H1 (cell line): ENCODE measurements at regions not wholly inside any gene's neighbourhood (a gene's known extent, or its start where the extent isn't known, plus 50 kb on each side); places are given as distances from the start of the nearest gene placed in this dataset.

Experiments used
- CTCF ChIA-PET: fragments of 300-600 bp; sonication (Branson Sonifier 250); formaldehyde crosslinking; loops from one replicate; lab custom pipeline; 2021; ENCODE audit not compliant: partially characterized antibody; lab: Charles Lee
- POLR2A ChIA-PET: fragments of 300-600 bp; sonication (Branson Sonifier 250); formaldehyde crosslinking; loops from one replicate; lab custom pipeline; 2021; ENCODE audit warnings: inconsistent platforms; ENCODE audit not compliant: partially characterized antibody; lab: Charles Lee
- DNase-seq, 2 experiments: peaks; one replicate each; pipeline versions ENCODE4 v3.0.0 to v3.0.0-alpha.2; 2010 to 2022; ENCODE audit warnings: low spot score in 2 of 2, low read depth in 1 of 2, mixed read lengths in 1 of 2
- FAIRE-seq: peaks from 2 replicates; lab custom pipeline; 2011; peaks lifted over from hg19 to GRCh38; lab: Jason Lieb, UNC
- H2AFZ ChIP-seq: 2 replicates; pipeline ENCODE4 v1.8.1; 2012; ENCODE audit warnings: low read length, inconsistent platforms
- H2AK5ac ChIP-seq: 2 replicates; pipeline ENCODE4 v1.6.1; 2013; ENCODE audit warnings: low read depth, low read length
- H2BK120ac ChIP-seq: replicated peaks from 2 replicates; pipeline ENCODE3; 2013; ENCODE audit warnings: low read depth, low read length, inconsistent platforms
- H2BK12ac ChIP-seq: 2 replicates; pipeline ENCODE4 v1.6.1; 2013; ENCODE audit warnings: low read depth, low read length
- H2BK15ac ChIP-seq: 2 replicates; pipeline ENCODE4 v1.6.1; 2013; ENCODE audit warnings: low read length
- H2BK20ac ChIP-seq: 2 replicates; pipeline ENCODE4 v1.6.1; 2013; ENCODE audit warnings: low read length
- H2BK5ac ChIP-seq: 2 replicates; pipeline ENCODE4 v1.6.1; 2013; ENCODE audit warnings: low read depth, low read length
- H3K14ac ChIP-seq: 2 replicates; pipeline ENCODE4 v1.6.1; 2013; ENCODE audit warnings: inconsistent platforms; ENCODE audit not compliant: insufficient read length
- H3K18ac ChIP-seq: 2 replicates; pipeline ENCODE4 v1.6.1; 2013; ENCODE audit warnings: low read length; ENCODE audit errors: extremely low read depth
- H3K23ac ChIP-seq: 2 replicates; pipeline ENCODE4 v1.6.1; 2013; ENCODE audit warnings: inconsistent platforms; ENCODE audit not compliant: insufficient read length
- H3K23me2 ChIP-seq: 2 replicates; pipeline ENCODE4 v1.6.1; 2013; ENCODE audit warnings: low read depth, low read length
- H3K27ac ChIP-seq: 2 replicates; pipeline ENCODE4 v1.6.1; 2011; ENCODE audit warnings: low read depth, low read length, inconsistent platforms
- H3K27me3 ChIP-seq, 4 experiments: replicated peaks in 1 of 4; 1 replicate in 1 of 4; 2 replicates in 3 of 4; pipeline versions ENCODE4 v1.6.1 to v1.8.1; 2011 to 2013; ENCODE audit warnings: low read length in 3 of 4, mild to moderate bottlenecking in 3 of 4, inconsistent platforms in 2 of 4, mixed read lengths in 2 of 4, moderate library complexity in 1 of 4; ENCODE audit not compliant: control insufficient read depth in 3 of 4, insufficient read depth in 3 of 4; ENCODE audit errors: extremely low read depth in 1 of 4
- H3K36me3 ChIP-seq, 4 experiments: 2 replicates each; pipeline versions ENCODE4 v1.6.1 to v1.8.1; 2011 to 2013; ENCODE audit warnings: mild to moderate bottlenecking in 4 of 4, low read length in 3 of 4, moderate library complexity in 2 of 4, control low read depth in 1 of 4, inconsistent platforms in 1 of 4; ENCODE audit not compliant: insufficient read depth in 4 of 4, control insufficient read depth in 2 of 4
- H3K4ac ChIP-seq: replicated peaks from 2 replicates; pipeline ENCODE3; 2013; ENCODE audit warnings: low read length, low read depth, mixed read lengths, inconsistent platforms; ENCODE audit not compliant: insufficient read length
- H3K4me1 ChIP-seq, 4 experiments: replicated peaks in 1 of 4; 1 replicate in 1 of 4; 2 replicates in 3 of 4; pipeline versions ENCODE4 v1.6.1 to v1.8.1; 2011 to 2013; ENCODE audit warnings: low read length in 3 of 4, inconsistent platforms in 2 of 4, mixed read lengths in 1 of 4; ENCODE audit not compliant: insufficient read depth in 4 of 4, control insufficient read depth in 3 of 4
- H3K4me2 ChIP-seq, 2 experiments: 2 replicates each; pipeline versions ENCODE4 v1.6.1 to v1.8.1; 2011 to 2013; ENCODE audit warnings: low read depth in 2 of 2, low read length in 2 of 2, control low read depth in 1 of 2, inconsistent platforms in 1 of 2, mild to moderate bottlenecking in 1 of 2; ENCODE audit not compliant: insufficient read depth in 1 of 2
- H3K4me3 ChIP-seq, 4 experiments: fragments of 200-600, 300-600 bp in 1 of 4; sonication (generic), shearing (Covaris generic), sonication (Bioruptor Twin) in 1 of 4; 2 replicates each; pipeline versions ENCODE4 v1.5.1 to v1.8.1; 2011 to 2016; ENCODE audit warnings: low read length in 4 of 4, low read depth in 3 of 4, control low read depth in 2 of 4, inconsistent platforms in 2 of 4, mild to moderate bottlenecking in 2 of 4, mixed read lengths in 1 of 4, moderate library complexity in 1 of 4; ENCODE audit not compliant: insufficient read depth in 2 of 4; ENCODE audit errors: extremely low read depth in 1 of 4
- H3K56ac ChIP-seq: replicated peaks from 2 replicates; pipeline ENCODE3; 2013; ENCODE audit warnings: low read depth, mild to moderate bottlenecking, mixed read lengths, low read length, inconsistent platforms; ENCODE audit not compliant: insufficient read length
- H3K79me1 ChIP-seq: 2 replicates; pipeline ENCODE4 v1.6.1; 2013; ENCODE audit warnings: low read depth, low read length, control low read depth
- H3K79me2 ChIP-seq, 2 experiments: 2 replicates each; pipeline versions ENCODE4 v1.6.1 to v1.8.1; 2012 to 2013; ENCODE audit warnings: low read length in 2 of 2, mild to moderate bottlenecking in 2 of 2, inconsistent platforms in 1 of 2; ENCODE audit not compliant: insufficient read depth in 2 of 2, control insufficient read depth in 1 of 2
- H3K9ac ChIP-seq, 4 experiments: replicated peaks in 1 of 4; 1 replicate in 1 of 4; 2 replicates in 3 of 4; pipeline versions ENCODE4 v1.6.1 to v1.8.1; 2011 to 2013; ENCODE audit warnings: low read depth in 3 of 4, low read length in 3 of 4, control low read depth in 2 of 4, mild to moderate bottlenecking in 2 of 4, moderate library complexity in 2 of 4, inconsistent platforms in 1 of 4; ENCODE audit errors: extremely low read depth in 1 of 4
- H3K9me3 ChIP-seq, 2 experiments: 2 replicates each; pipeline versions ENCODE4 v1.6.1 to v1.8.1; 2012 to 2013; ENCODE audit warnings: mild to moderate bottlenecking in 2 of 2, moderate library complexity in 2 of 2, control low read depth in 1 of 2, inconsistent platforms in 1 of 2, low read depth in 1 of 2, low read length in 1 of 2, mixed read lengths in 1 of 2; ENCODE audit not compliant: insufficient read depth in 2 of 2
- H4K20me1 ChIP-seq, 2 experiments: replicated peaks in 1 of 2; 2 replicates each; pipeline versions ENCODE3 to v1.8.1; 2011 to 2013; ENCODE audit warnings: inconsistent platforms in 2 of 2, low read length in 2 of 2, mild to moderate bottlenecking in 1 of 2; ENCODE audit not compliant: insufficient read depth in 2 of 2, control insufficient read depth in 1 of 2
- H4K5ac ChIP-seq: 2 replicates; pipeline ENCODE4 v1.6.1; 2013; ENCODE audit warnings: low read length, low read depth, mixed read lengths, inconsistent platforms; ENCODE audit not compliant: insufficient read length
- H4K8ac ChIP-seq: 2 replicates; pipeline ENCODE4 v1.8.0; 2013; ENCODE audit warnings: mild to moderate bottlenecking, moderate library complexity, low read length, inconsistent platforms; ENCODE audit not compliant: insufficient read depth; ENCODE audit errors: extremely low read depth
- H4K91ac ChIP-seq: replicated peaks from 2 replicates; pipeline ENCODE3; 2013; ENCODE audit warnings: low read length, mixed read lengths, inconsistent platforms; ENCODE audit not compliant: insufficient read length
- EGR1 ChIP-seq: IDR thresholded peaks from 2 replicates; pipeline ENCODE4 v1.6.1; 2011; ENCODE audit warnings: low read depth, low read length, borderline replicate concordance
- POLR2A ChIP-seq, 2 experiments: IDR thresholded peaks; 1 replicate in 1 of 2; 2 replicates in 1 of 2; pipeline ENCODE4 v1.6.1; 2011; ENCODE audit warnings: low read depth in 2 of 2, low read length in 2 of 2, mild to moderate bottlenecking in 2 of 2; ENCODE audit errors: control extremely low read depth in 1 of 2
- WGBS, 2 experiments: shearing (Covaris generic) in 1 of 2; methylation state at CpG; one replicate each; pipeline versions ENCODE4 v1.1.6 to v1.1.7; 2013 to 2015; ENCODE audit warnings: low lambda C conversion rate in 2 of 2, mixed read lengths in 2 of 2, inconsistent platforms in 1 of 2, low coverage in 1 of 2, missing lambda C conversion rate in 1 of 2; ENCODE audit not compliant: insufficient replicate concordance in 2 of 2, insufficient coverage in 1 of 2, insufficient read length in 1 of 2; ENCODE audit errors: extremely low coverage in 1 of 2, missing lambda C conversion rate in 1 of 2; 5-methylcytosine and 5-hydroxymethylcytosine counted together

DNA sequence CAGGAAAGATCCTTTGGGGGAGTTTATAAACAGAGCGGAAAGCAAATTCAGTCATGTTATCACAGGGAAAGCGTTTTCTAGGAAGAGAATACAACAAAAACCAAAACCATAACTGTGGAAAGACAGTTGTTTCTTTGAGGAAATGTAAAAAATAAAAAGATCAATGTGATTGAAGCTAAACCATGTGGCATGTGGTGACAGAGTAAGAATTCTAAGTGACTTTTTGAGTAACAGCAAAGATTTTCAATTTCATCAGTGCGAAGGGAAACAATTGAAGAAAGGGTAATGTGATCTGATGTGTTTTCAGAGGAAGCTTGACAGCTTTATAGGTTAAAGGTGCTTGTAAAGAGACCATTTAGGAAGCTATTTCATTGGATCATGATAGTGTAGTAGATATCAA, 575.9 kb upstream of the CHORDC1 start:
- Histone ChIP-seq H3K23ac (no peak overlapping the region), H2AFZ (peak overlapping the region; percentile 66; the same call in 1 of the 2 replicates), H3K36me3 (no peaks in the 10 kb centered on the region), H2BK15ac (no peak overlapping the region), H2BK5ac (no peak overlapping the region), H3K14ac (no peak overlapping the region), H3K56ac (no peak overlapping the region), H3K18ac (no peak overlapping the region), H3K4me2 (no peak overlapping the region), H4K20me1 (no peaks in the 10 kb centered on the region), H3K9me3 (no peaks in the 10 kb centered on the region), H3K9ac (no peak overlapping the region), H3K27me3 (no peaks in the 10 kb centered on the region), H2AK5ac (no peak overlapping the region), H2BK20ac (no peak overlapping the region), H3K79me2 (no peaks in the 10 kb centered on the region), H4K5ac (no peak overlapping the region), H3K79me1 (no peaks in the 10 kb centered on the region), H3K27ac (no peak overlapping the region), H2BK120ac (no peak overlapping the region), H3K4me3 (no peak overlapping the region), H3K4ac (no peak overlapping the region), H4K8ac (no peak overlapping the region), H4K91ac (no peak overlapping the region), H2BK12ac (no peak overlapping the region), H3K23me2 (no peaks in the 10 kb centered on the region), H3K4me1 (no peaks in the 10 kb centered on the region; a peak in 1 of 7 replicates)
- whole genome bisulfite sequencing, 2 experiments, result 85% methylated on average over 3 of the region's 3 CpGs; no CpG with 5 or more reads in 1 of the 2 experiments
- ChIA-PET CTCF (interaction anchor here (1.0 to 1.6 kb wide), 2 partner anchors 10 to 22 kb away, joined by 3 to 4 read pairs; no protein-coding TSS in a partner anchor), POLR2A (no interaction called here)
- TF ChIP-seq EGR1 (no peak), POLR2A (IDR thresholded peaks at IDR 0.05; ENCODE audit: control extremely low read depth in 1 of 2, low read depth in 2 of 2, low read length in 2 of 2) (no peak)
- FAIRE-seq (no peak), DNase-seq (no peak)
